GM12878 (cell line): ENCODE measurements at regions not wholly inside any gene's neighbourhood (a gene's known extent, or its start where the extent isn't known, plus 50 kb on each side); places are given as distances from the start of the nearest gene placed in this dataset.

Source experiments
- ATAC-seq: fragments of 200-7000 bp; cut with Tn5 transposase; 3 replicates; pipeline ENCODE4 v1.9.1; 2020; ENCODE audit warnings: mild to moderate bottlenecking, moderate library complexity
- BruUV-seq: library from RNA; stranded (reverse); fragments of 400-500 nt; replicated peaks from 2 replicates; lab custom pipeline; 2021; lab: Mats Ljungman, UMichigan
- CTCF ChIA-PET: fragments of 300-600 bp; sonication (Branson Sonifier 250); formaldehyde crosslinking; extraction: SDS; loops from one replicate; lab custom pipeline; 2021; ENCODE audit warnings: inconsistent platforms; lab: Yijun Ruan, JAX
- POLR2A ChIA-PET: fragments of 350-600 bp; formaldehyde crosslinking; extraction: SDS; loops from one replicate; lab custom pipeline; 2021; ENCODE audit warnings: inconsistent platforms; lab: Charles Lee
- RAD21 ChIA-PET: fragments of 300-600 bp; sonication (Branson Sonifier 250); formaldehyde crosslinking; loops from one replicate; lab custom pipeline; 2023; ENCODE audit warnings: antibody characterized with exemption; ENCODE audit not compliant: unreplicated experiment; lab: Charles Lee
- SMC1A ChIA-PET: fragments of 300-600 bp; sonication (Branson Sonifier 250); formaldehyde crosslinking; loops from one replicate; lab custom pipeline; 2023; ENCODE audit not compliant: unreplicated experiment, uncharacterized antibody; lab: Charles Lee
- DNase-seq: peaks from one replicate; pipeline ENCODE4 v3.0.0-alpha.2; 2011; ENCODE audit warnings: low read depth, low spot score
- FAIRE-seq: peaks from 3 replicates; lab custom pipeline; 2011; peaks lifted over from hg19 to GRCh38; lab: Jason Lieb, UNC
- H2AFZ ChIP-seq: 2 replicates; pipeline ENCODE4 v1.6.0; 2011; ENCODE audit warnings: low read depth, low read length, control low read depth; ENCODE audit not compliant: control insufficient read depth
- H3K27ac ChIP-seq: 2 replicates; pipeline ENCODE4 v1.5.1; 2011; ENCODE audit warnings: control low read depth; ENCODE audit not compliant: control insufficient read depth, insufficient read depth
- H3K27me3 ChIP-seq, 2 experiments: replicated peaks in 1 of 2; 2 replicates each; pipeline versions ENCODE4 v1.6.0 to v1.6.1; 2011; ENCODE audit warnings: low read length in 1 of 2; ENCODE audit not compliant: control insufficient read depth in 2 of 2, insufficient read depth in 2 of 2
- H3K36me3 ChIP-seq, 2 experiments: 2 replicates each; pipeline ENCODE4 v1.5.1; 2011; ENCODE audit warnings: low read length in 1 of 2; ENCODE audit not compliant: control insufficient read depth in 2 of 2, insufficient read depth in 2 of 2
- H3K4me1 ChIP-seq: 2 replicates; pipeline ENCODE4 v1.6.1; 2011; ENCODE audit warnings: mild to moderate bottlenecking, low read length, moderate library complexity, mixed read lengths; ENCODE audit not compliant: control insufficient read depth, insufficient read depth
- H3K4me2 ChIP-seq: 2 replicates; pipeline ENCODE4 v1.6.0; 2011; ENCODE audit warnings: control low read depth; ENCODE audit not compliant: control insufficient read depth, insufficient read depth
- H3K4me3 ChIP-seq: fragments of 200-600 bp; sonication (generic); 2 replicates; pipeline ENCODE4 v1.5.1; 2016
- H3K79me2 ChIP-seq: 2 replicates; pipeline ENCODE4 v1.6.0; 2011; ENCODE audit warnings: low read length; ENCODE audit not compliant: control insufficient read depth, insufficient read depth
- H3K9ac ChIP-seq: 2 replicates; pipeline ENCODE4 v1.8.0; 2011; ENCODE audit warnings: low read length, control low read depth, mixed read lengths; ENCODE audit not compliant: control insufficient read depth, insufficient read depth
- H3K9me3 ChIP-seq: replicated peaks from 3 replicates; pipeline ENCODE4 v1.5.1; 2011; ENCODE audit warnings: mild to moderate bottlenecking, low read length; ENCODE audit not compliant: control insufficient read depth, insufficient read depth
- H4K20me1 ChIP-seq: 2 replicates; pipeline ENCODE4 v1.6.0; 2011; ENCODE audit not compliant: control insufficient read depth, insufficient read depth
- BMI1 ChIP-seq: fragments of 450-650 bp; IDR thresholded peaks from 2 replicates; pipeline ENCODE4 v1.6.1; 2016; ENCODE audit warnings: mild to moderate bottlenecking, moderate library complexity, borderline replicate concordance
- HCFC1 ChIP-seq: fragments of 150-350 bp; IDR thresholded peaks from 2 replicates; pipeline ENCODE4 v1.6.1; 2014; ENCODE audit warnings: low read length
- KDM1A ChIP-seq: fragments of 200-600 bp; sonication (generic); IDR thresholded peaks from 2 replicates; pipeline ENCODE4 v1.6.1; 2016; ENCODE audit warnings: borderline replicate concordance
- MEF2B ChIP-seq: fragments of 450-650 bp; IDR thresholded peaks from 2 replicates; pipeline ENCODE4 v1.6.1; 2018; ENCODE audit warnings: mild to moderate bottlenecking, moderate library complexity; ENCODE audit not compliant: partially characterized antibody, poor library complexity, severe bottlenecking
- MXI1 ChIP-seq: fragments of 150-350 bp; IDR thresholded peaks from 2 replicates; pipeline ENCODE4 v1.6.1; 2011; ENCODE audit warnings: low read depth, mild to moderate bottlenecking, inconsistent platforms, low read length, improper control_type of control experiment
- PML ChIP-seq: IDR thresholded peaks from 2 replicates; pipeline ENCODE4 v1.6.1; 2012; ENCODE audit warnings: low read length, inconsistent platforms
- SUZ12 ChIP-seq: fragments of 200-600 bp; sonication (generic); IDR thresholded peaks from one replicate; pipeline ENCODE4 v1.6.1; 2018; ENCODE audit warnings: antibody characterized with exemption, mild to moderate bottlenecking; ENCODE audit not compliant: unreplicated experiment
- USF1 ChIP-seq: IDR thresholded peaks from 2 replicates; pipeline ENCODE4 v1.6.1; 2011; ENCODE audit warnings: borderline replicate concordance, low read depth, mild to moderate bottlenecking, moderate library complexity, mixed read lengths, low read length; ENCODE audit not compliant: insufficient read depth; ENCODE audit errors: extremely low read length
- YY1 ChIP-seq: IDR thresholded peaks from 2 replicates; pipeline ENCODE4 v1.6.1; 2011; ENCODE audit warnings: low read depth, mild to moderate bottlenecking, low read length
- ZZZ3 ChIP-seq: IDR thresholded peaks from 2 replicates; pipeline ENCODE4 v1.6.1; 2011; ENCODE audit warnings: low read depth; ENCODE audit not compliant: control insufficient read depth, insufficient read length
- WGBS: methylation state at CpG from one replicate; pipeline ENCODE4 v1.1.6; 2016; ENCODE audit warnings: low lambda C conversion rate; ENCODE audit not compliant: insufficient replicate concordance, insufficient coverage; ENCODE audit errors: missing lambda C conversion rate; 5-methylcytosine and 5-hydroxymethylcytosine counted together
- in situ Hi-C: fragments of 300-500 bp; cut with MboI; formaldehyde crosslinking; loops from 9 replicates; pipeline ENCODE4 v1.14.3; 2018; ENCODE audit warnings: mixed read lengths
- intact Hi-C: fragments of 100-400 bp; cut with micrococcal nuclease; formaldehyde crosslinking; loops from one replicate; pipeline ENCODE4 v1.14.2; 2022; ENCODE audit not compliant: unreplicated experiment
- TF ChIP-seq, protein P1 (sequence below): fragments of 450-650 bp; IDR thresholded peaks from 2 replicates; pipeline ENCODE4 v1.6.1; 2017; ENCODE audit warnings: mild to moderate bottlenecking, moderate library complexity
- TF ChIP-seq, protein P2 (sequence below): fragments of 450-650 bp; IDR thresholded peaks from 2 replicates; pipeline ENCODE4 v1.6.1; 2016; ENCODE audit warnings: mild to moderate bottlenecking
- TF ChIP-seq, protein P3 (sequence below): fragments of 150-350 bp; IDR thresholded peaks from 2 replicates; pipeline ENCODE4 v1.6.1; 2016; ENCODE audit warnings: low read depth, low read length

DNA sequence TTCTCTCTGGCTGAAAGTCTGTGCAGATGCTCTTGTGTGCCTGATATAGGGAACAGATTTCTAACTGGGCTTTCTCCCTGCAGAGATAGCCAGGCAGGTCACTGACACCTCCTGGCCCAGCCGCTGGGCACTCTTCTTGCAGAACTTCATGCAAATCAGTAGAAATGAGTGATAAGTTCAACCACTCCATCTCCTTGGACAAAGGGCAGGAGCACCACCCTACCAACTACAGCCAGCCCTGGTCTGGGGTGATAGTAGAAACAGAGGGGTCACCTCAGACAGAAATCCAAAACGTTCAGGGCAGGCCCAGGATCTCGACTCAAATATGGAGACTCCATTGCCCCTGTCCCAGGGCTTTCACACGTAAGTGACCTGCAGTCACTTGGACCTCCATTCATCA lies 917.8 kb upstream of the ZNF722 start:
- ATAC-seq (no peak), DNase-seq (no peak), FAIRE-seq (no peak)
- in situ Hi-C loops = no loop called here
- Histone ChIP-seq H3K9ac (no peak overlapping the region), H3K4me2 (no peak overlapping the region), H3K27ac (no peak overlapping the region), H3K36me3 (no peaks in the 10 kb centered on the region), H3K4me3 (no peak overlapping the region), H2AFZ (no peak overlapping the region), H4K20me1 (no peaks in the 10 kb centered on the region), H3K27me3 (no peaks in the 10 kb centered on the region), H3K9me3 (no peaks in the 10 kb centered on the region; the same call in 2 of the 3 replicates), H3K79me2 (no peaks in the 10 kb centered on the region), H3K4me1 (no peaks in the 10 kb centered on the region)
- WGBS = 13% methylated on average over 4 of the region's 4 CpGs
- ChIA-PET RAD21 (no interaction called here), POLR2A (no interaction called here), CTCF (no interaction called here), SMC1A (no interaction called here)
- no TSS peak for BruUV-seq
- intact Hi-C loops = no loop called here
- TF ChIP-seq, protein P1, sequence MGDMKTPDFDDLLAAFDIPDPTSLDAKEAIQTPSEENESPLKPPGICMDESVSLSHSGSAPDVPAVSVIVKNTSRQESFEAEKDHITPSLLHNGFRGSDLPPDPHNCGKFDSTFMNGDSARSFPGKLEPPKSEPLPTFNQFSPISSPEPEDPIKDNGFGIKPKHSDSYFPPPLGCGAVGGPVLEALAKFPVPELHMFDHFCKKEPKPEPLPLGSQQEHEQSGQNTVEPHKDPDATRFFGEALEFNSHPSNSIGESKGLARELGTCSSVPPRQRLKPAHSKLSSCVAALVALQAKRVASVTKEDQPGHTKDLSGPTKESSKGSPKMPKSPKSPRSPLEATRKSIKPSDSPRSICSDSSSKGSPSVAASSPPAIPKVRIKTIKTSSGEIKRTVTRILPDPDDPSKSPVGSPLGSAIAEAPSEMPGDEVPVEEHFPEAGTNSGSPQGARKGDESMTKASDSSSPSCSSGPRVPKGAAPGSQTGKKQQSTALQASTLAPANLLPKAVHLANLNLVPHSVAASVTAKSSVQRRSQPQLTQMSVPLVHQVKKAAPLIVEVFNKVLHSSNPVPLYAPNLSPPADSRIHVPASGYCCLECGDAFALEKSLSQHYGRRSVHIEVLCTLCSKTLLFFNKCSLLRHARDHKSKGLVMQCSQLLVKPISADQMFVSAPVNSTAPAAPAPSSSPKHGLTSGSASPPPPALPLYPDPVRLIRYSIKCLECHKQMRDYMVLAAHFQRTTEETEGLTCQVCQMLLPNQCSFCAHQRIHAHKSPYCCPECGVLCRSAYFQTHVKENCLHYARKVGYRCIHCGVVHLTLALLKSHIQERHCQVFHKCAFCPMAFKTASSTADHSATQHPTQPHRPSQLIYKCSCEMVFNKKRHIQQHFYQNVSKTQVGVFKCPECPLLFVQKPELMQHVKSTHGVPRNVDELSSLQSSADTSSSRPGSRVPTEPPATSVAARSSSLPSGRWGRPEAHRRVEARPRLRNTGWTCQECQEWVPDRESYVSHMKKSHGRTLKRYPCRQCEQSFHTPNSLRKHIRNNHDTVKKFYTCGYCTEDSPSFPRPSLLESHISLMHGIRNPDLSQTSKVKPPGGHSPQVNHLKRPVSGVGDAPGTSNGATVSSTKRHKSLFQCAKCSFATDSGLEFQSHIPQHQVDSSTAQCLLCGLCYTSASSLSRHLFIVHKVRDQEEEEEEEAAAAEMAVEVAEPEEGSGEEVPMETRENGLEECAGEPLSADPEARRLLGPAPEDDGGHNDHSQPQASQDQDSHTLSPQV = no peak
- TF ChIP-seq USF1 (no peak), HCFC1 (no peak), ZZZ3 (no peak), SUZ12 (no peak), MEF2B (no peak), BMI1 (no peak), MXI1 (no peak), KDM1A (no peak), YY1 (no peak), PML (no peak)
- TF ChIP-seq, protein P2, sequence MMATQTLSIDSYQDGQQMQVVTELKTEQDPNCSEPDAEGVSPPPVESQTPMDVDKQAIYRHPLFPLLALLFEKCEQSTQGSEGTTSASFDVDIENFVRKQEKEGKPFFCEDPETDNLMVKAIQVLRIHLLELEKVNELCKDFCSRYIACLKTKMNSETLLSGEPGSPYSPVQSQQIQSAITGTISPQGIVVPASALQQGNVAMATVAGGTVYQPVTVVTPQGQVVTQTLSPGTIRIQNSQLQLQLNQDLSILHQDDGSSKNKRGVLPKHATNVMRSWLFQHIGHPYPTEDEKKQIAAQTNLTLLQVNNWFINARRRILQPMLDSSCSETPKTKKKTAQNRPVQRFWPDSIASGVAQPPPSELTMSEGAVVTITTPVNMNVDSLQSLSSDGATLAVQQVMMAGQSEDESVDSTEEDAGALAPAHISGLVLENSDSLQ = no peak
- TF ChIP-seq, protein P3, sequence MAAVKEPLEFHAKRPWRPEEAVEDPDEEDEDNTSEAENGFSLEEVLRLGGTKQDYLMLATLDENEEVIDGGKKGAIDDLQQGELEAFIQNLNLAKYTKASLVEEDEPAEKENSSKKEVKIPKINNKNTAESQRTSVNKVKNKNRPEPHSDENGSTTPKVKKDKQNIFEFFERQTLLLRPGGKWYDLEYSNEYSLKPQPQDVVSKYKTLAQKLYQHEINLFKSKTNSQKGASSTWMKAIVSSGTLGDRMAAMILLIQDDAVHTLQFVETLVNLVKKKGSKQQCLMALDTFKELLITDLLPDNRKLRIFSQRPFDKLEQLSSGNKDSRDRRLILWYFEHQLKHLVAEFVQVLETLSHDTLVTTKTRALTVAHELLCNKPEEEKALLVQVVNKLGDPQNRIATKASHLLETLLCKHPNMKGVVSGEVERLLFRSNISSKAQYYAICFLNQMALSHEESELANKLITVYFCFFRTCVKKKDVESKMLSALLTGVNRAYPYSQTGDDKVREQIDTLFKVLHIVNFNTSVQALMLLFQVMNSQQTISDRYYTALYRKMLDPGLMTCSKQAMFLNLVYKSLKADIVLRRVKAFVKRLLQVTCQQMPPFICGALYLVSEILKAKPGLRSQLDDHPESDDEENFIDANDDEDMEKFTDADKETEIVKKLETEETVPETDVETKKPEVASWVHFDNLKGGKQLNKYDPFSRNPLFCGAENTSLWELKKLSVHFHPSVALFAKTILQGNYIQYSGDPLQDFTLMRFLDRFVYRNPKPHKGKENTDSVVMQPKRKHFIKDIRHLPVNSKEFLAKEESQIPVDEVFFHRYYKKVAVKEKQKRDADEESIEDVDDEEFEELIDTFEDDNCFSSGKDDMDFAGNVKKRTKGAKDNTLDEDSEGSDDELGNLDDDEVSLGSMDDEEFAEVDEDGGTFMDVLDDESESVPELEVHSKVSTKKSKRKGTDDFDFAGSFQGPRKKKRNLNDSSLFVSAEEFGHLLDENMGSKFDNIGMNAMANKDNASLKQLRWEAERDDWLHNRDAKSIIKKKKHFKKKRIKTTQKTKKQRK = no peak
